Neural cell (in vitro differentiated cells): ENCODE measurements at regions not wholly inside any gene's neighbourhood (a gene's known extent, or its start where the extent isn't known, plus 50 kb on each side); places are given as distances from the start of the nearest gene placed in this dataset.

Experiments
- H2AFZ ChIP-seq: fragments of 200-600, 300-800 bp; sonication (generic), shearing (Covaris generic); 2 replicates; pipeline ENCODE4 v1.6.0; 2014; ENCODE audit warnings: low read depth, mild to moderate bottlenecking, antibody characterized with exemption, low read length, moderate library complexity
- H3F3A ChIP-seq: fragments of 200-600 bp; shearing (Covaris generic); 2 replicates; pipeline ENCODE4 v1.6.1; 2016; ENCODE audit warnings: mild to moderate bottlenecking, moderate library complexity, mixed read lengths, antibody characterized with exemption, low read length; ENCODE audit not compliant: insufficient read depth, poor library complexity, severe bottlenecking
- H3K27ac ChIP-seq: fragments of 200-600, 300-800 bp; sonication (generic), shearing (Covaris generic); 2 replicates; pipeline ENCODE4 v1.5.1; 2014; ENCODE audit warnings: mild to moderate bottlenecking, low read length, moderate library complexity
- H3K27me3 ChIP-seq: fragments of 300-800, 200-600 bp; sonication (generic), shearing (Covaris generic); 2 replicates; pipeline ENCODE4 v1.6.0; 2014; ENCODE audit warnings: mild to moderate bottlenecking, low read depth, low read length, moderate library complexity; ENCODE audit not compliant: insufficient read depth
- H3K36me3 ChIP-seq: fragments of 300-800, 200-600 bp; sonication (generic), shearing (Covaris generic); 2 replicates; pipeline ENCODE4 v1.5.1; 2014; ENCODE audit warnings: mild to moderate bottlenecking, antibody characterized with exemption, low read length, moderate library complexity; ENCODE audit not compliant: insufficient read depth
- H3K4me2 ChIP-seq: fragments of 300-800, 200-600 bp; sonication (generic), shearing (Covaris generic); 2 replicates; pipeline ENCODE4 v1.6.0; 2014; ENCODE audit warnings: mild to moderate bottlenecking, low read length
- H3K4me3 ChIP-seq: fragments of 300-800, 200-600 bp; sonication (generic), shearing (Covaris generic); 2 replicates; pipeline ENCODE4 v1.5.1; 2014; ENCODE audit warnings: mild to moderate bottlenecking, low read length, moderate library complexity
- H3K79me2 ChIP-seq: fragments of 200-600 bp; shearing (Covaris generic); replicated peaks from 2 replicates; pipeline ENCODE4 v1.6.0; 2014; ENCODE audit warnings: mild to moderate bottlenecking, low read length, moderate library complexity; ENCODE audit not compliant: insufficient read depth
- H3K9ac ChIP-seq: fragments of 300-800, 200-600 bp; sonication (generic), shearing (Covaris generic); 2 replicates; pipeline ENCODE4 v1.6.1; 2016; ENCODE audit warnings: mild to moderate bottlenecking, low read length, mixed read lengths
- H3K9me2 ChIP-seq: fragments of 200-600 bp; shearing (Covaris generic); 2 replicates; pipeline ENCODE4 v1.6.1; 2016; ENCODE audit warnings: mild to moderate bottlenecking, low read length, mixed read lengths; ENCODE audit not compliant: insufficient read depth
- H3K9me3 ChIP-seq: fragments of 200-600, 300-800 bp; sonication (generic), shearing (Covaris generic); 2 replicates; pipeline ENCODE4 v1.6.1; 2016; ENCODE audit warnings: mild to moderate bottlenecking, mixed run types, low read length, moderate library complexity, mixed read lengths
- H4K20me1 ChIP-seq: fragments of 200-600 bp; shearing (Covaris generic); 2 replicates; pipeline ENCODE4 v1.6.1; 2016; ENCODE audit warnings: mild to moderate bottlenecking, mixed run types; ENCODE audit not compliant: insufficient read depth
- EP300 ChIP-seq: fragments of 450-650 bp; conservative IDR thresholded peaks from 2 replicates; pipeline ENCODE4 v1.6.1; 2014; ENCODE audit warnings: antibody characterized with exemption, mild to moderate bottlenecking, moderate library complexity; ENCODE audit not compliant: poor library complexity, severe bottlenecking
- EZH2 ChIP-seq: fragments of 200-600, 300-800 bp; shearing (Covaris generic), sonication (generic); IDR thresholded peaks from 2 replicates; pipeline ENCODE4 v1.6.1; 2014; ENCODE audit warnings: antibody characterized with exemption, low read length, borderline replicate concordance, mild to moderate bottlenecking; ENCODE audit not compliant: insufficient read depth, poor library complexity, severe bottlenecking
- MXI1 ChIP-seq: fragments of 450-650 bp; conservative IDR thresholded peaks from 2 replicates; pipeline ENCODE4 v1.6.1; 2014; ENCODE audit warnings: antibody characterized with exemption, mild to moderate bottlenecking; ENCODE audit not compliant: poor library complexity, severe bottlenecking
- POLR2AphosphoS5 ChIP-seq: IDR thresholded peaks from 2 replicates; pipeline ENCODE4 v1.6.1; 2012
- RAD21 ChIP-seq: fragments of 450-650 bp; conservative IDR thresholded peaks from 2 replicates; pipeline ENCODE4 v1.6.1; 2014; ENCODE audit warnings: antibody characterized with exemption, mild to moderate bottlenecking, moderate library complexity
- SMC3 ChIP-seq: fragments of 450-650 bp; conservative IDR thresholded peaks from 2 replicates; pipeline ENCODE4 v1.6.1; 2014; ENCODE audit warnings: antibody characterized with exemption, mild to moderate bottlenecking, moderate library complexity; ENCODE audit not compliant: poor library complexity
- TAF1 ChIP-seq: IDR thresholded peaks from 2 replicates; pipeline ENCODE4 v1.6.1; 2012; ENCODE audit warnings: low read depth
- TF ChIP-seq, protein P1 (sequence below): IDR thresholded peaks from 2 replicates; pipeline ENCODE4 v1.6.1; 2012; ENCODE audit warnings: borderline replicate concordance
- TF ChIP-seq, protein P2 (sequence below): fragments of 450-650 bp; IDR thresholded peaks from 2 replicates; pipeline ENCODE4 v1.5.1; 2014; ENCODE audit warnings: antibody characterized with exemption, mild to moderate bottlenecking, moderate library complexity; ENCODE audit not compliant: poor library complexity, severe bottlenecking

DNA sequence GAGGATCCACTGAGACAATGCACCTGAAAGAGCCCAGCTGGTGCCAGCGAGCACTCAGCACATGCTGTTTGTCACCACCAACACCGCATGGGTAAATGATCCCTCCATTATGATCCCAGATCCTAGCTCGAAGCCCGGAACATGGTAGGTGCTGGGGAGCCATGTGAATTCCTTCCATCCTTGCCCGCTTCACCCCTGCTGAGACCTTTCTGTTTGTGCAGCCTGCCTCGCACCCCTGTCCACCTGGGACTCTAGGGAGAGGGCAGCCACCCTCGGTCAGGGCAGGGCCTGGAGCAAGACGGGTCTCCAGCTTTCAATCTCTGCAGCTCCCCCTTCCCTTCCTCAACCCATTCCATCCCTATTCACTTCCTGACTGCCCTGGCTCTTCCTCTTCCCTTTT, 116.2 kb upstream of the ALX4 start:
- H3K27ac ChIP-seq: no peak overlapping the region
- no peaks in the 10 kb centered on the region for H3K36me3 ChIP-seq
- no peak for TF ChIP-seq EP300
- no peak for TF ChIP-seq MXI1
- H3K79me2 ChIP-seq: no peaks in the 10 kb centered on the region
- H4K20me1 ChIP-seq: no peaks in the 10 kb centered on the region
- H3F3A ChIP-seq: no peaks in the 10 kb centered on the region
- no peaks in the 10 kb centered on the region for H3K27me3 ChIP-seq
- no peak overlapping the region for H3K4me2 ChIP-seq
- no peaks in the 10 kb centered on the region for H3K9me3 ChIP-seq
- no peak overlapping the region for H3K9ac ChIP-seq
- H2AFZ ChIP-seq: no peak overlapping the region
- no peak overlapping the region for H3K4me3 ChIP-seq
- H3K9me2 ChIP-seq: no peaks in the 10 kb centered on the region

DNA sequence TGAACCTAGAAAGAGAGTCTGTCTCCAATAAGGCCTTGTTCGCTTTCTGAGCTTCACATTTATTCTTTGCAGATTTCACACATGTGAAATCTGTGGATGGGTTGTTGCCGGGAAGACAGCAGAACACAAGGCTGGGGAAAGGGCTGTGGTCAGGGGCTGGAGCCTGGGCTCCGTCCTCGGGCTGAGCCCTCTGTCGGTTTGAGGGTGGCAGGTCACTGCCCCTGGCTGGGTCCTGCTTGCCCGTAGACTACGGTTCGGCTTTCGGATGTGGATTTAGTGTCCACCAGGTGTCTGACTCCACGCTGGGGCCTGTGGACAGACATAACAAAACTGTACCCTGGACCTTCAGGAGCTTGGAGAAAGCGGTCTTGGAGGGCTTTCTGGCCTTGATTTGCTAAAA, 117.0 kb upstream of the ALX4 start:
- no peaks in the 10 kb centered on the region for H3K9me3 ChIP-seq
- no peaks in the 10 kb centered on the region for H3K27me3 ChIP-seq
- H3K9ac ChIP-seq: no peak overlapping the region
- no peaks in the 10 kb centered on the region for H3K36me3 ChIP-seq
- H3K27ac ChIP-seq: no peak overlapping the region
- TF ChIP-seq SMC3 (no peak), EZH2 (no peak), TAF1 (no peak)
- H3K9me2 ChIP-seq: no peaks in the 10 kb centered on the region
- no peak overlapping the region for H2AFZ ChIP-seq
- H3K4me2 ChIP-seq: no peak overlapping the region
- no peaks in the 10 kb centered on the region for H4K20me1 ChIP-seq
- no peaks in the 10 kb centered on the region for H3F3A ChIP-seq
- H3K79me2 ChIP-seq: no peaks in the 10 kb centered on the region
- H3K4me3 ChIP-seq: no peak overlapping the region

DNA sequence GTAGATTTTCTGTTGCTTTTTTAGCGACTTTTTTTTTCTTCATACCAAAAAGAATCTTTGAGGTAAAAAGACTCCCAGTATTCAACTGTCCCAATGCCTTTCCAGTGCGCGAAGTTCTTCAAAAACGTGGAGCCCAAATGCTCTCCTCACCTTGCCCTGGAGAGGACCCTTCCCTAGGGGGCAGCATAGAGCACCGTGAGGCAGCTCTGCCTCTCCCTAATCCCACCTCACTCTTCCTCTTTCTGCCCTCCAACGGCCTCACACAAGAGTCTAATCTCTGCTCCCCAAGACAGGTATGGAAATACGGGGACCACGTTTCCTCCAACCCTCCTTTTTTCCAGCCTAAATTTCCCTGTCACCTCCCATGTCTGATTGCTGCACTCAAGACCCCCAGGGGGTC, 117.5 kb upstream of the ALX4 start:
- H3K9ac ChIP-seq: no peak overlapping the region
- H3K4me3 ChIP-seq: no peak overlapping the region
- H3K9me2 ChIP-seq: no peaks in the 10 kb centered on the region
- no peaks in the 10 kb centered on the region for H3K9me3 ChIP-seq
- no peak overlapping the region for H3K4me2 ChIP-seq
- H3K79me2 ChIP-seq: no peaks in the 10 kb centered on the region
- no peaks in the 10 kb centered on the region for H4K20me1 ChIP-seq
- H3K27ac ChIP-seq: no peak overlapping the region
- TF ChIP-seq SMC3 (no peak), RAD21 (no peak), EP300 (no peak), EZH2 (no peak), POLR2AphosphoS5 (no peak), TAF1 (no peak), MXI1 (no peak)
- TF ChIP-seq, protein P1, sequence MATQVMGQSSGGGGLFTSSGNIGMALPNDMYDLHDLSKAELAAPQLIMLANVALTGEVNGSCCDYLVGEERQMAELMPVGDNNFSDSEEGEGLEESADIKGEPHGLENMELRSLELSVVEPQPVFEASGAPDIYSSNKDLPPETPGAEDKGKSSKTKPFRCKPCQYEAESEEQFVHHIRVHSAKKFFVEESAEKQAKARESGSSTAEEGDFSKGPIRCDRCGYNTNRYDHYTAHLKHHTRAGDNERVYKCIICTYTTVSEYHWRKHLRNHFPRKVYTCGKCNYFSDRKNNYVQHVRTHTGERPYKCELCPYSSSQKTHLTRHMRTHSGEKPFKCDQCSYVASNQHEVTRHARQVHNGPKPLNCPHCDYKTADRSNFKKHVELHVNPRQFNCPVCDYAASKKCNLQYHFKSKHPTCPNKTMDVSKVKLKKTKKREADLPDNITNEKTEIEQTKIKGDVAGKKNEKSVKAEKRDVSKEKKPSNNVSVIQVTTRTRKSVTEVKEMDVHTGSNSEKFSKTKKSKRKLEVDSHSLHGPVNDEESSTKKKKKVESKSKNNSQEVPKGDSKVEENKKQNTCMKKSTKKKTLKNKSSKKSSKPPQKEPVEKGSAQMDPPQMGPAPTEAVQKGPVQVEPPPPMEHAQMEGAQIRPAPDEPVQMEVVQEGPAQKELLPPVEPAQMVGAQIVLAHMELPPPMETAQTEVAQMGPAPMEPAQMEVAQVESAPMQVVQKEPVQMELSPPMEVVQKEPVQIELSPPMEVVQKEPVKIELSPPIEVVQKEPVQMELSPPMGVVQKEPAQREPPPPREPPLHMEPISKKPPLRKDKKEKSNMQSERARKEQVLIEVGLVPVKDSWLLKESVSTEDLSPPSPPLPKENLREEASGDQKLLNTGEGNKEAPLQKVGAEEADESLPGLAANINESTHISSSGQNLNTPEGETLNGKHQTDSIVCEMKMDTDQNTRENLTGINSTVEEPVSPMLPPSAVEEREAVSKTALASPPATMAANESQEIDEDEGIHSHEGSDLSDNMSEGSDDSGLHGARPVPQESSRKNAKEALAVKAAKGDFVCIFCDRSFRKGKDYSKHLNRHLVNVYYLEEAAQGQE: no peak
- TF ChIP-seq, protein P2, sequence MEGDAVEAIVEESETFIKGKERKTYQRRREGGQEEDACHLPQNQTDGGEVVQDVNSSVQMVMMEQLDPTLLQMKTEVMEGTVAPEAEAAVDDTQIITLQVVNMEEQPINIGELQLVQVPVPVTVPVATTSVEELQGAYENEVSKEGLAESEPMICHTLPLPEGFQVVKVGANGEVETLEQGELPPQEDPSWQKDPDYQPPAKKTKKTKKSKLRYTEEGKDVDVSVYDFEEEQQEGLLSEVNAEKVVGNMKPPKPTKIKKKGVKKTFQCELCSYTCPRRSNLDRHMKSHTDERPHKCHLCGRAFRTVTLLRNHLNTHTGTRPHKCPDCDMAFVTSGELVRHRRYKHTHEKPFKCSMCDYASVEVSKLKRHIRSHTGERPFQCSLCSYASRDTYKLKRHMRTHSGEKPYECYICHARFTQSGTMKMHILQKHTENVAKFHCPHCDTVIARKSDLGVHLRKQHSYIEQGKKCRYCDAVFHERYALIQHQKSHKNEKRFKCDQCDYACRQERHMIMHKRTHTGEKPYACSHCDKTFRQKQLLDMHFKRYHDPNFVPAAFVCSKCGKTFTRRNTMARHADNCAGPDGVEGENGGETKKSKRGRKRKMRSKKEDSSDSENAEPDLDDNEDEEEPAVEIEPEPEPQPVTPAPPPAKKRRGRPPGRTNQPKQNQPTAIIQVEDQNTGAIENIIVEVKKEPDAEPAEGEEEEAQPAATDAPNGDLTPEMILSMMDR: no peak
- no peaks in the 10 kb centered on the region for H3K36me3 ChIP-seq
- no peaks in the 10 kb centered on the region for H3F3A ChIP-seq
- no peaks in the 10 kb centered on the region for H3K27me3 ChIP-seq
- no peak overlapping the region for H2AFZ ChIP-seq
